ENCODE measurements at regions not wholly inside any gene's neighbourhood (a gene's known extent, or its start where the extent isn't known, plus 50 kb on each side); places are given as distances from the start of the nearest gene placed in this dataset.
A peak's percentile ranks its signal among the peaks of the same experiment; 100 is the strongest.

DNA sequence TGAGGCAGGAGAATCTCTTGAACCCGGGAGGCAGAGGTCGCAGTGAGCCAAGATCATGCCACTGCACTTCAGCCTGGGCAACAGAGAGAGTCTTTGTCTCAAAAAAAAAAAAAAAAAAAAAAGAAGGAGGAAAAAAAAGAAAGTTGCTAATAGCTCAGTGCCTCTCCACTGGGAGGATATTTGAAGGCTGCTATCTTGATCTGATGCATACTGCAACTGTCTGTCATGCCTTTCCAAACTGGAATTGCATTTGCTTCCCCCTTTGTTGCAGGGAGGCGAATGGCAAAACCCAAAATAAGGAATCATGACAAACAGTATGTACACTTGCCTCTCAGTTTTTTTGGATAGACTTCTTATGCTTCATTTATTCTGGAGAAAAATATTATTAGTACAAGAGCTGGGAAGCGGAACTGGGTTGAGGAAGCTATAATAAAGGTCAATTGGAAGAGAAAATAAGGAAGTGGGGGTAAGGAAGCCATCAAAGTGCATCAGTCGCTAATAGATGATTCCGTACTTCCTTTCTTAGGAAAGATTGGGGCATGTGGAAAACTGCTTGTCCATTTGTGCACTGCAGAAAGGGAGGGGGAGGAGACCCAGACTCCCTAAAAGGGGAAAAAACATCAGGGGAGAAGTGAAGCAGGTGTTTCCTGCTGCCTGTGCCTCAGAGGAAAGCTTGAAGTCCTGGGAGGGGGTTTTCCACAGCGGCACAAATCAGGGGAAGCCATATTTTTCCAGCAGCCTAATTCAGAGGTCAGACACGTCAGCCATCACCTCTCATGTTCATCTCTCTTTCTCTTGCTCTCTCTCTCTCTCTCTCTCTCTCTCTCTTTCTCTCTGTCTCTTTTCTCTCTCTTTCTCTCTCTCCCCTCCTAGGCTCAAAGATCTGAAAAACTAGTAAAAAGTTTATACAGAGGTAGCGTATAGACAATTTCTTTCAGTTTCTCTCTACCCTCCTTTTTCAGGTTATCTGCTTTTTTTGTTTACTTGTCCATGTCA is 301.4 kb upstream of the TNP1 start:
- no peak for TF ChIP-seq POLR2AphosphoS5 (IDR thresholded peaks at IDR 0.05)
- TF ChIP-seq POLR2A (IDR thresholded peaks at IDR 0.05), result no peak
- TF ChIP-seq EP300 (IDR thresholded peaks at IDR 0.05), result no peak
- no peak for TF ChIP-seq CTCF (IDR thresholded peaks at IDR 0.05)
- Histone ChIP-seq H3K4me1 (peaks cover 0 to 13% (median 6%) of the 10 kb centered on the region in 4 donors), H3K36me3 (no peaks in the 10 kb centered on the region), H3K9me3 (no peaks in the 10 kb centered on the region), H3K27ac (no peak overlapping the region), H3K4me3 (no peak overlapping the region), H3K27me3 (no peaks in the 10 kb centered on the region)
- 50 to 64% (median 58%) methylated on average over 9 of the region's 9 CpGs for WGBS, 5 donors
- intact Hi-C loops (cut with DNase I; ENCODE audit: low total_unique reads), result no loop called here
- peak in 1 of 2 donors; percentile 48 for DNase-seq

- Histone ChIP-seq H3K36me3 (no peaks in the 10 kb centered on the region), H3K4me3 (no peak overlapping the region), H3K4me1 (peaks cover 0 to 13% (median 6%) of the 10 kb centered on the region in 4 donors), H3K27me3 (no peaks in the 10 kb centered on the region), H3K27ac (no peak overlapping the region), H3K9me3 (no peaks in the 10 kb centered on the region)
- DNase-seq, result no peak
- intact Hi-C loops (cut with DNase I; ENCODE audit: low total_unique reads), result no loop called here
- 78 to 86% (median 80%) methylated on average over 4 of the region's 4 CpGs for WGBS, 5 donors
- TF ChIP-seq POLR2AphosphoS5 (IDR thresholded peaks at IDR 0.05) (no peak), EP300 (IDR thresholded peaks at IDR 0.05) (no peak), POLR2A (IDR thresholded peaks at IDR 0.05) (no peak), CTCF (IDR thresholded peaks at IDR 0.05) (no peak)
Measured at GRCh38 chr2:217160103-217160743, 300.4 kb upstream of the TNP1 start.

- intact Hi-C loops (cut with DNase I; ENCODE audit: low total_unique reads), result no loop called here
- 82 to 91% (median 86%) methylated on average over 2 of the region's 2 CpGs for WGBS, 5 donors
- Histone ChIP-seq H3K4me3 (no peak overlapping the region), H3K27ac (no peak overlapping the region), H3K9me3 (no peaks in the 10 kb centered on the region), H3K27me3 (no peaks in the 10 kb centered on the region), H3K36me3 (no peaks in the 10 kb centered on the region), H3K4me1 (peaks cover 0 to 11% (median 2%) of the 10 kb centered on the region in 4 donors)
- DNase-seq, result no peak
- TF ChIP-seq POLR2AphosphoS5 (IDR thresholded peaks at IDR 0.05) (no peak), POLR2A (IDR thresholded peaks at IDR 0.05) (no peak), EP300 (IDR thresholded peaks at IDR 0.05) (no peak)
Measured at GRCh38 chr2:217158928-217159327, 299.1 kb upstream of the TNP1 start.

DNA sequence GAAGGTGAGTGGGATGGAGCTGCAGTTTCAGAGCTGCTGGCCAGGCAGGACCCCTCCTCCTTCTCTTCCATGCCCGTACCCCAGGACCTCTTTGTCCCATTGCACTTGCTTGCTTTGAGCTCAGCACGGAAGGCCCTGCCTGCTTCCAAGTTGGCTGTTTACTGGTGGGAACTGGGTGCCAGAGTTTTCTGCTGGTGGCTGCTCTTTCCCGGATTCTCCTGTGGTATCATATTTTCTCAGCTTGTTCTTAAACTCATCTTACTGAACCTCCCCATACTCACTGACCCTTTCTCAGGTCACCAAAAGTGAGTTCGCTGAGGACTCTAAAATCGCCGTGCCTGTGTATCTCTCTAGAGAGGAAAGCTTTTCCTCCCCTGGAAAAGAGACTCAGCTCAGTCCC is 297.7 kb upstream of the TNP1 start:
- TF ChIP-seq EP300 (IDR thresholded peaks at IDR 0.05), result no peak
- TF ChIP-seq CTCF (IDR thresholded peaks at IDR 0.05), result no peak
- no peak for TF ChIP-seq POLR2AphosphoS5 (IDR thresholded peaks at IDR 0.05)
- no peak for TF ChIP-seq POLR2A (IDR thresholded peaks at IDR 0.05)
- no peak overlapping the region for H3K27ac ChIP-seq
- no peak for DNase-seq
- H3K27me3 ChIP-seq, result no peaks in the 10 kb centered on the region
- intact Hi-C loops (cut with DNase I; ENCODE audit: low total_unique reads), result no loop called here
- no peaks in the 10 kb centered on the region for H3K36me3 ChIP-seq
- H3K4me1 ChIP-seq, result peaks cover 0 to 11% (median 2%) of the 10 kb centered on the region in 4 donors
- no peak overlapping the region for H3K4me3 ChIP-seq
- WGBS, 5 donors, result 93 to 97% (median 95%) methylated on average over 6 of the region's 6 CpGs
- H3K9me3 ChIP-seq, result no peaks in the 10 kb centered on the region
